Left ventricle myocardium superior (tissue), 1 donor: ENCODE measurements at regions not wholly inside any gene's neighbourhood (a gene's known extent, or its start where the extent isn't known, plus 50 kb on each side); places are given as distances from the start of the nearest gene placed in this dataset.

Experiments used
- ATAC-seq: fragments of 200-7000 bp; cut with Tn5 transposase; one replicate; pipeline ENCODE4 v1.9.1; 2020; ENCODE audit warnings: mild to moderate bottlenecking, moderate library complexity
- DNase-seq: peaks from one replicate; pipeline ENCODE4 v3.0.0-alpha.2; 2020
- intact Hi-C: fragments of 100-400 bp; cut with micrococcal nuclease; formaldehyde crosslinking; loops from one replicate; pipeline ENCODE4 v1.11.0; 2022
- donor health status: DM: no; HTN: yes; CAD: no; lungs with severe emphysema.

GRCh38 chr4:110754716-110755115 lies 131.8 kb upstream of the PITX2 start:
- DNase-seq (no peak), ATAC-seq (no peak)
- intact Hi-C loops: no loop called here

- intact Hi-C loops: no loop called here
- ATAC-seq: no peak
- DNase-seq: no peak
Measured at GRCh38 chr4:110769578-110769977, 146.7 kb upstream of the PITX2 start.

GRCh38 chr4:110770353-110770752 lies 147.5 kb upstream of the PITX2 start:
- intact Hi-C loops: no loop called here
- no peak for ATAC-seq
- no peak for DNase-seq

GRCh38 chr4:110778521-110778920 lies 155.6 kb upstream of the PITX2 start:
- intact Hi-C loops: no loop called here
- ATAC-seq: no peak
- DNase-seq: no peak

- DNase-seq (no peak), ATAC-seq (no peak)
- intact Hi-C loops: no loop called here
Measured at GRCh38 chr4:110780538-110780937, 157.7 kb upstream of the PITX2 start.

- DNase-seq: no peak
- intact Hi-C loops: no loop called here
- ATAC-seq: no peak
Measured at GRCh38 chr4:110781944-110782343, 159.1 kb upstream of the PITX2 start.

- intact Hi-C loops: no loop called here
- DNase-seq (no peak), ATAC-seq (no peak)
Measured at GRCh38 chr4:110787109-110787508, 164.2 kb upstream of the PITX2 start.

GRCh38 chr4:110787707-110788106 lies 164.8 kb upstream of the PITX2 start:
- ATAC-seq (no peak), DNase-seq (no peak)
- intact Hi-C loops: no loop called here

GRCh38 chr4:110788302-110788701 lies 165.4 kb upstream of the PITX2 start:
- ATAC-seq: no peak
- intact Hi-C loops: no loop called here
- no peak for DNase-seq

GRCh38 chr4:110792036-110792435 lies 169.2 kb upstream of the PITX2 start:
- DNase-seq (no peak), ATAC-seq (no peak)
- intact Hi-C loops: no loop called here

- no peak for ATAC-seq
Measured at GRCh38 chr4:110793381-110793801, 170.5 kb upstream of the PITX2 start.

GRCh38 chr4:110793890-110794554 lies 171.1 kb upstream of the PITX2 start:
- ATAC-seq (no peak), DNase-seq (no peak)
- intact Hi-C loops: no loop called here

More at GRCh38 chr4:110793381-110793801, 170.5 kb upstream of the PITX2 start:
- DNase-seq: no peak
- intact Hi-C loops: no loop called here

GRCh38 chr4:110795971-110796370 lies 173.1 kb upstream of the PITX2 start:
- ATAC-seq: no peak
- intact Hi-C loops: no loop called here
- DNase-seq: no peak

GRCh38 chr4:110797486-110797885 lies 174.6 kb upstream of the PITX2 start:
- intact Hi-C loops: no loop called here
- ATAC-seq (no peak), DNase-seq (no peak)

GRCh38 chr4:110798687-110799086 lies 175.8 kb upstream of the PITX2 start:
- ATAC-seq (no peak), DNase-seq (no peak)

GRCh38 chr4:110799211-110799610 lies 176.3 kb upstream of the PITX2 start:
- no peak for DNase-seq
- intact Hi-C loops: no loop called here
- ATAC-seq: no peak

More at GRCh38 chr4:110798687-110799086, 175.8 kb upstream of the PITX2 start:
- intact Hi-C loops: no loop called here

- DNase-seq (no peak), ATAC-seq (no peak)
- intact Hi-C loops: no loop called here
Measured at GRCh38 chr4:110801591-110801990, 178.7 kb upstream of the PITX2 start.

GRCh38 chr4:110808351-110808878 lies 185.5 kb upstream of the PITX2 start:
- no peak for DNase-seq
- no peak for ATAC-seq
- intact Hi-C loops: no loop called here

- intact Hi-C loops: no loop called here
- no peak for ATAC-seq
Measured at GRCh38 chr4:110815950-110816349, 193.1 kb upstream of the PITX2 start.

GRCh38 chr4:110816367-110816766 lies 193.5 kb upstream of the PITX2 start:
- ATAC-seq: no peak
- intact Hi-C loops: no loop called here
- no peak for DNase-seq

More at GRCh38 chr4:110815950-110816349, 193.1 kb upstream of the PITX2 start:
- DNase-seq: no peak

- intact Hi-C loops: no loop called here
- DNase-seq: no peak
Measured at GRCh38 chr4:110821186-110821585, 198.3 kb upstream of the PITX2 start.

More at GRCh38 chr4:110821186-110821585, 198.3 kb upstream of the PITX2 start:
- no peak for ATAC-seq
